A673 (cell line): ENCODE measurements at regions not wholly inside any gene's neighbourhood (a gene's known extent, or its start where the extent isn't known, plus 50 kb on each side); places are given as distances from the start of the nearest gene placed in this dataset.

Experiments used
- BruUV-seq: library from RNA; stranded (reverse); fragments of 400-500 nt; replicated peaks from 2 replicates; lab custom pipeline; 2021; lab: Mats Ljungman, UMichigan
- CTCF ChIA-PET: fragments of 300-600 bp; sonication (Branson Sonifier 250); formaldehyde crosslinking; loops from one replicate; lab custom pipeline; 2022; ENCODE audit warnings: antibody characterized with exemption; lab: Charles Lee
- POLR2A ChIA-PET: fragments of 300-600 bp; sonication (Branson Sonifier 250); formaldehyde crosslinking; loops from one replicate; lab custom pipeline; 2022; ENCODE audit warnings: antibody characterized with exemption; ENCODE audit not compliant: low non-redundant PET; lab: Charles Lee
- DNase-seq: peaks from one replicate; pipeline ENCODE4 v3.0.0-alpha.2; 2015; ENCODE audit warnings: low spot score
- H3K27ac ChIP-seq: fragments of 200-600 bp; sonication (generic); 2 replicates; pipeline ENCODE4 v1.5.1; 2016; ENCODE audit warnings: mixed run types, low read depth, mild to moderate bottlenecking, mixed read lengths, antibody characterized with exemption, low read length; ENCODE audit not compliant: poor library complexity, severe bottlenecking
- H3K27me3 ChIP-seq: fragments of 200-600 bp; sonication (generic); replicated peaks from 2 replicates; pipeline ENCODE4 v1.6.1; 2017; ENCODE audit warnings: mixed run types, low read depth, mild to moderate bottlenecking, mixed read lengths, antibody characterized with exemption, low read length; ENCODE audit not compliant: insufficient read depth, poor library complexity
- H3K36me3 ChIP-seq: fragments of 200-600 bp; sonication (generic); 2 replicates; pipeline ENCODE4 v1.6.1; 2016; ENCODE audit warnings: mixed run types, mild to moderate bottlenecking, mixed read lengths, antibody characterized with exemption, low read length; ENCODE audit not compliant: insufficient read depth, poor library complexity, severe bottlenecking
- H3K4me1 ChIP-seq: fragments of 200-600 bp; sonication (generic); 2 replicates; pipeline ENCODE4 v1.6.1; 2017; ENCODE audit warnings: mixed run types, mild to moderate bottlenecking, mixed read lengths, antibody characterized with exemption, low read length; ENCODE audit not compliant: insufficient read depth, poor library complexity, severe bottlenecking
- H3K4me3 ChIP-seq: fragments of 200-600 bp; sonication (generic); 2 replicates; pipeline ENCODE4 v1.5.1; 2016; ENCODE audit warnings: low read depth, mixed run types, mild to moderate bottlenecking, mixed read lengths, low read length; ENCODE audit not compliant: poor library complexity, severe bottlenecking
- H3K9me3 ChIP-seq: fragments of 200-600 bp; sonication (generic); 2 replicates; pipeline ENCODE4 v1.6.1; 2016; ENCODE audit warnings: mixed run types, low read depth, mild to moderate bottlenecking, mixed read lengths, antibody characterized with exemption, low read length; ENCODE audit not compliant: poor library complexity, severe bottlenecking
- EZH2 ChIP-seq: fragments of 200-600 bp; sonication (generic); IDR thresholded peaks from 2 replicates; pipeline ENCODE4 v1.6.1; 2017; ENCODE audit warnings: borderline replicate concordance, low read depth, mild to moderate bottlenecking, mixed read lengths, antibody characterized with exemption, low read length; ENCODE audit not compliant: poor library complexity, severe bottlenecking
- intact Hi-C: fragments of 100-400 bp; cut with micrococcal nuclease; formaldehyde crosslinking; loops from one replicate; pipeline ENCODE4 v1.10.0; 2022; ENCODE audit not compliant: unreplicated experiment
- TF ChIP-seq, protein P1 (sequence below): fragments of 300-800, 200-600 bp; sonication (generic); conservative IDR thresholded peaks from 2 replicates; pipeline ENCODE4 v1.5.1; 2017; ENCODE audit warnings: low read depth, mild to moderate bottlenecking, antibody characterized with exemption, low read length, moderate library complexity, mixed read lengths

DNA sequence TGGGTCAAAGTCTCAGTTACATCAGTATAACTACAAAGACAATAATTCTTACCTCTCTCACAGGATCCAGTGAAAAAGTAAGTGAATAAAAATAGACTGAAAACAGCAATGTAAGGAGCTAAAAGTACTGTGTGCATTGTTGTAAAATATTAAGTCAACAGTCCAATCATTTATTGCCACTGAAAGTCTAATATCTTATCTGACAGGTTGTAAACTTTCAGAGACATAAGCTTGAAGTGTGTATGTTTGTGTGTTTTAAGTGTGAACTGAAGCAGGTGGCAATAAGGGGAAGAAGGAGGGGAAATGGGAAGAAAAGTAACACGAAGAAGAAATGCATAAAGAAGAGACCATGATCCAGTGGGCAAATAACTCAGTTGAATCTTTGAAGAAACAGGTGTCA is 229.7 kb upstream of the TAS2R1 start:
- intact Hi-C loops = no loop called here
- TF ChIP-seq, protein P1, sequence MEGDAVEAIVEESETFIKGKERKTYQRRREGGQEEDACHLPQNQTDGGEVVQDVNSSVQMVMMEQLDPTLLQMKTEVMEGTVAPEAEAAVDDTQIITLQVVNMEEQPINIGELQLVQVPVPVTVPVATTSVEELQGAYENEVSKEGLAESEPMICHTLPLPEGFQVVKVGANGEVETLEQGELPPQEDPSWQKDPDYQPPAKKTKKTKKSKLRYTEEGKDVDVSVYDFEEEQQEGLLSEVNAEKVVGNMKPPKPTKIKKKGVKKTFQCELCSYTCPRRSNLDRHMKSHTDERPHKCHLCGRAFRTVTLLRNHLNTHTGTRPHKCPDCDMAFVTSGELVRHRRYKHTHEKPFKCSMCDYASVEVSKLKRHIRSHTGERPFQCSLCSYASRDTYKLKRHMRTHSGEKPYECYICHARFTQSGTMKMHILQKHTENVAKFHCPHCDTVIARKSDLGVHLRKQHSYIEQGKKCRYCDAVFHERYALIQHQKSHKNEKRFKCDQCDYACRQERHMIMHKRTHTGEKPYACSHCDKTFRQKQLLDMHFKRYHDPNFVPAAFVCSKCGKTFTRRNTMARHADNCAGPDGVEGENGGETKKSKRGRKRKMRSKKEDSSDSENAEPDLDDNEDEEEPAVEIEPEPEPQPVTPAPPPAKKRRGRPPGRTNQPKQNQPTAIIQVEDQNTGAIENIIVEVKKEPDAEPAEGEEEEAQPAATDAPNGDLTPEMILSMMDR = no peak
- no peak for TF ChIP-seq EZH2
- POLR2A ChIA-PET = no interaction called here
- DNase-seq = no peak
- no peaks in the 10 kb centered on the region for H3K36me3 ChIP-seq
- no peaks in the 10 kb centered on the region for H3K27me3 ChIP-seq
- no peaks in the 10 kb centered on the region for H3K4me1 ChIP-seq
- CTCF ChIA-PET = no interaction called here
- H3K9me3 ChIP-seq = no peaks in the 10 kb centered on the region
- no TSS peak for BruUV-seq
- H3K27ac ChIP-seq = no peak overlapping the region
- no peak overlapping the region for H3K4me3 ChIP-seq

DNA sequence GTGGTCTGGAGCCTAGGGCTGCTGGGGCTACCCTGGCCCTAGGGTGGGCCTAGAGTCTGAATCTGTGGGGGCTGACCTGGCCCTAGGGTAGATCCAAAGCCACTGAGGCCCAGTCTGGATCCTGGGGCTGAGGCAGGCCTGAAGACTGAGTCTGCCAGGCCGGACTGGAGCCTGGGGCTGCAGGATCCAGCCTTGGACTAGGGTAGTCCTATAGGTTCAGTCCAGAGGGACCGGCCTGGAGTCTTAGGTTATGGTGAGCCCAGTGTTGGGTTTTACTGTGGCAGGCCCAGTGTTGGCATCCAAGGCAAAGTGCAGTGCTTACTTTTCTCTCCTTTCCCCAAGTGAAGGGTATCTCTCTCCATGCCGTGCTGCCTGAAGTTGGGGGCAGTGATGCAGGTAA is 227.9 kb upstream of the TAS2R1 start:
- BruUV-seq = no TSS peak
- no peaks in the 10 kb centered on the region for H3K4me1 ChIP-seq
- ChIA-PET POLR2A (no interaction called here), CTCF (no interaction called here)
- H3K27me3 ChIP-seq = no peaks in the 10 kb centered on the region
- TF ChIP-seq, protein P1 = no peak
- TF ChIP-seq EZH2 = no peak
- H3K36me3 ChIP-seq = no peaks in the 10 kb centered on the region
- H3K9me3 ChIP-seq = no peaks in the 10 kb centered on the region
- H3K27ac ChIP-seq = no peak overlapping the region
- DNase-seq = no peak
- intact Hi-C loops = no loop called here
- H3K4me3 ChIP-seq = no peak overlapping the region

DNA sequence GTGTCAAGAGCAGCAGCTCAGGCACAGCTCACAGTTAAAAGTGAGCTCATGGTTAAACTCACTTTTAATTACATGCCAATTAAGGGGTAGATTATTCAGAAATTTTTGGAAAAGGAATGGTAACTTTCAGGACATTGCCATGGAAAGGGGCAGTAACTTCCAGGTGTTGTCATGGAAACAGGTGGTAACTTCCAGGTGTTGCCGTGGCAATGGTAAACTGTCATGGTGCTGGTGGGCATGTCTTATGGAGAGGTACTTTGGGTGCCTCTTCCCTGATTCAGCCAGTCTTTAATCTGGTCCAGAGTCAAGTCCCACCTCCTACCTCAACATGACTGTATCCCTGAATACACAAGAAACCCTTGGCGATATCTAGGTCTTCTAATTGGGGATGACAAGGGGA is 223.2 kb upstream of the TAS2R1 start:
- Histone ChIP-seq H3K27me3 (no peaks in the 10 kb centered on the region), H3K36me3 (no peaks in the 10 kb centered on the region), H3K4me3 (no peak overlapping the region), H3K27ac (no peak overlapping the region), H3K9me3 (no peaks in the 10 kb centered on the region), H3K4me1 (no peaks in the 10 kb centered on the region)
- POLR2A ChIA-PET = no interaction called here
- no peak for DNase-seq
- CTCF ChIA-PET = no interaction called here
- no TSS peak for BruUV-seq
- no peak for TF ChIP-seq EZH2
- TF ChIP-seq, protein P1 = no peak
- intact Hi-C loops = no loop called here
